SKM-1 treated with dmso at 0.1 percent for 144 hours (cell line): ENCODE measurements at regions not wholly inside any gene's neighbourhood (a gene's known extent, or its start where the extent isn't known, plus 50 kb on each side); places are given as distances from the start of the nearest gene placed in this dataset.

Experiments used
- DNase-seq: peaks from one replicate; lab custom pipeline; 2025; ENCODE audit not compliant: unreplicated experiment; lab: John Stamatoyannopoulos, UW

DNA sequence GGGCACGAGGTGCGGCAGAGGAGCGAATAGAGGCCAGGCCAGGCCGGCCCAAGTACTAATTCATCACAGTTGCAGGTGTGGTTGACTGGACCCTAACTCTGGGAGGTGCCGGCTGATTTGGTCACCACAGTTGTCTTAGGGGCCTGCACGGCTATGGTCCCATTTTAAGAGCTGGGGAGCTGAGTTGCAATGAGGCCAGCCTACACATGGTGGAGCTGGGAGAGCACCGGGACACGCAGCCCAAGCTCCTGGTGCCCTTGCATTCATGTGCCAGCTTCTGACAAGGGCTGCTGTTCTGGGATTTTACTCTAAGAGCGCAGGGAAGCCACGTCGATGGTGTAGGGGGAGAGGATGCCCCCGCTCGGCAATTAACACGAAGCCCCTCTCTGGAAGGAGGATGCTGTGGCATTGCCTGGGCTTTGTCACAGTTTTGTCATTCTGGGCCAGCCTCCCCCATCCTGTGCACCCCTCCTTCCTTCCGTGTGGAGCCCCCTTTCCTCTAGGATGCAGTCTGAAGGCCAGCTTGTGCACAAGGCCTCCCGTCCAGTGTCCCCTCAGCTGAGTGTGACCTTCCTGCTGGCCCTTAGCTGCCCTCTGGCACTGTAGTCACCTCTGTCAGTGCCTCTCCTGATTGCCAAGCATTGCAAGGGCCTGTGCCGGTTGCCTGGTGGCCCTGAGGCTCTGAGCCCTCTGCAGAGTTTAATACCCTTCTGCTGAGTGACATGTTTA lies 109.4 kb upstream of the C1QTNF9B start:
- no peak for DNase-seq

DNA sequence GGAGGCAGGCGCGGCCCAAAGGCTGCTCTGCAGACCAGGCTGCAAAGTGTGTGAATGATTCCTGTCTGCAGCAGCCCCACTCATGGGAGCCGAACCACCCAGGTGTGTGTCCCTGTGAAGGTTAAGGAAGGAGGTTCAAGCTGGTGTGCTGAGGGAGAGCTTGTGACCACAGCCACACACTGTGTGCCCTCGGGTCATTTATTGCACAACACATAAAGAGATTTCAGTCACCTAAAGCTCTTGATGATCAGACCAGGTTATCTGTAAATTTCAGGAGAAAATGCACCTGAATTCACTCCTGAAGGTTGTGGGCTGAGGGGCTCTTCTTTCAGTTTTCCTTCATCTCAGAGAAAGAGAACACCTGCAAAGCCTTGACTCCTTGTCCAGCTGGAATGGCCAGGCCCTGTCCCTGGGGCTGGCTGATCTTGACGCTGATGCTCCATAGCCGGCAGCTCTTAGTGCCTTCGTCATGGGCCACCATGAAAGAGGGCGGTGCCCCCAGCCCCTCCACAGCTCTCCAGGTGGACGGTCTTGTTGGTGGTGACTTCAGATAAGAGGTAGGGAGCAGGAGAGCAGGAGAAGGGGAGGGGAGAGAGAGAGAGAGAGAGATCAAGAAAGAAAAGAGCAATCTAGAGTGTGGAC lies 110.8 kb upstream of the C1QTNF9B start:
- no peak for DNase-seq

DNA sequence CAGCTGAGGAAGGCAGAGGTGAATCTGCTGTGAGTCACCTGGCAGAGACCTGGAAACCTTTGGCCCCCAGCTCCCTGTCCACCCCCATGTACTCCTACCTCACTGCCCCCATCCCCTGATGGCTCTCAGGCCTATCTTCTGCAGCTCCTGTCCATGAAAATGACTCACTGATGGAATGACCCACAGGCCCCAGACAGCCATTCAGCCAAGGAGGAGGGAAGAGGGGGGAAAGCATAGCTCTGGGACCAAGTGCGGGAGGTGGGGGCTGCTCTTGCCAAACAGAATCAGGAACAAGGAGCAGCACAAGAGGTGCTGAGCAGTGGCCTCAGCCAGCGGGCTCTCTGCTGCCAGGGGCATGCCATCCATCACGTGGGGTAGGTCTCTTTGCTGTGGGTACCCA lies 111.4 kb upstream of the C1QTNF9B start:
- DNase-seq = no peak

DNA sequence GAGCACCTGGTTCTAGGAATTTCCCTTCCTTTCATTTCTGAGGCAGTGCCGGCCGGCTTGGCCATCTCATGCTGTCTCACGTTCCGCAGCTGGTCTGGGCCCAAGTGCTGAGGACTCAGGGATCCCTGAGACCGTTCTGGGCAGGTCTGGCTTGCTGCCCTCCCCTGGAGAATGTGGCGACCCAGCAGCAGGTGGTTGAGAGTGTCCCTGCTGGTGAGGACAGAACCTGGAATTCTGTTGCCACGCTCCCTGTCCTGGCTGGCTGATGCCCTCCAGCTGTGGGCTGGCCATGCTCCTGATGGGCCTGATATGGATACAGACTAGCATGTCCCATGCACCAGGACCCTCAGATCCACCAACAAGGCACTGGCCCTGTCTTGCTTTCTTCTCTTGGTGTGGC lies 114.0 kb upstream of the C1QTNF9B start:
- no peak for DNase-seq

DNA sequence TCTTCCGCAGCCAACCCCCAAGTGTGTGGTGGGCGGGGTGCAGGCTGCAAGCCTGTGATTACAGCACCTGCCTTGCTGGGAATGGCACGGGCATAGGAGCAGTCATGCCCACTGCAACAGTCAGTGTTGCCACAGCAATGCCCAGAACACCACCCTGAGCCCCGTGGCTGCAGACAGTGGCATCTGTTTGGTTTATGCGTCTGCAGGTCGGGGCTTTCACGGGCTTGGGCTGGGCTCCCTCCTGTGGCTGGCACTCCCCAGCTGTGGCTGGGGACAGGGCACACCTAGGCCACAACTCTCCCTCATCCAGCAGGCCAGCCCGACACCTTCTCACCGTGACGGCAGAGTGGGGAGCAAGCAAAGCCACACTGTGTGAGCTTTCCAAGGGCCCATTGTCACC lies 115.3 kb upstream of the C1QTNF9B start:
- DNase-seq = no peak

DNA sequence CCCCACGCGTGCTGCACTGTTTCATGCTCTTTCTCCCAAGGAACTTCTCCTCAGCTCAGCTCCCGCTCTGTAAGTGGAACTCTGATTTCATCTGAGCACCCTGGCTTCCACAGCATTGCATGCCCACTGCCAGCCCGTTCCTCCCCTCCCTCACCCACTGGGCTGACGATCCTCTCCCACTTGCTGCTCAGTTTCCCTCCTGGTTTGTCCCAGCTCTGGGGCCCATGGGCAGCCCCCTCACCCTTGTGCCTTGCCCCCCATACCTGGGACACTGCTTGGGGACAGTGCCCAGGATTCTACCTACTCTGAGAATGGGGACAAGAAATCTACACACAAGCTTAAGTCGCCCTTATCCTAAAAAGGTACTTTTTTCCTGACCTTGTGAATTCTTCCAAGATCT lies 115.9 kb upstream of the C1QTNF9B start:
- no peak for DNase-seq

DNA sequence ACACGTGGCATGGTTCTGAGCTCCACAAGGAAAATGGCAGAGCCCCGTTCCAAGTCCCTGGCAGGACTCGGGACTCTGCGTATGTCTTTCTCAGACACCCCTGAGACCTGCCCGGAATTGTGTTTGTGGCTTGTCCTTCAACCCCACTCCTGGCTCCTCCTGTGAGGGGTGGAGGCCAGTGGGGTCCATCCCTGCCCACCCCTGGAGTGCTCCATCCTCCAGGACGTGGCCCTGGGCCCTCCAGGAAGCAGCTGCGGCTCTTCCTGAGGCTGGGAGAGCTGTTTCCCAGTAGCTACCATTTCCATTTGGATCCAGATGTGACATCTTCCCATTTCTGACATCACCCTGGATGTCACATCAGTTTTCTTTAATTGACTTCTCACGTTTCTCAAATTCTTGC lies 118.7 kb upstream of the C1QTNF9B start:
- DNase-seq = no peak

DNA sequence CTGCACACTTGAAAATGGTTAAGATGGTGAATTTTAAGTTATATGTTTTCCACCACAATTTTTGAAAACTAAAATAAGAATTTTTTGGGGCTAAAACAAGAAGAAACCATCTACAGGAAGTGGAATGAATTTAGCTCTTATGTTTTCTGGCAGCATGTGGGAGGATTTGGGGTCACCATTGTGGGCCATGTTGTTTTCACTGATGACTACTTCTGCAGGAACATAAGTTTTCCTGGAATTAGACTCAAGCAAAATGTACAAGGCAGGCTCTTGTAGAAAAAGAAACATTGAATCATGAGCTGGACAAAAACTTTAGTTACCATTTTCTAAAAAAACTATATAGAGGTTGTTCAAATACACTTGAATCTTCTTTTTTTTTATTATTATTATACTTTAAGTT lies 125.3 kb upstream of the C1QTNF9B start:
- no peak for DNase-seq

DNA sequence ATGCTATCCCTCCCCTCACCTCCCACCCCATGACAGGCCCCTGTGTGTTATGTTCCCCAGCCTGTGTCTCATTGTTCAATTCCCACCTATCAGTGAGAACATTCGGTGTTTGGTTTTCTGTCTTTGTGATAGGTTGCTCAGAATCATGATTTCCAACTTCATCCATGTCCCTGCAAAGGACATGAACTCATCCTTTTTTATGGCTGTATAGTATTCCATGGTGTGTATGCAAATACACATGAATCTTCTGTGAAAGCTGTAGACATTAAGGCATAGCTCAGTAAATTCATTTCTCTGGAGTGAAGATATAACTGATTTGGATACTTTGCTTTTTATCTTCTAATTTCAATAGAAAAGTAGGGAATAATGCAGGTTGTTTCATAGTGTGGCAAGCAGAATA lies 125.8 kb upstream of the C1QTNF9B start:
- DNase-seq = no peak

DNA sequence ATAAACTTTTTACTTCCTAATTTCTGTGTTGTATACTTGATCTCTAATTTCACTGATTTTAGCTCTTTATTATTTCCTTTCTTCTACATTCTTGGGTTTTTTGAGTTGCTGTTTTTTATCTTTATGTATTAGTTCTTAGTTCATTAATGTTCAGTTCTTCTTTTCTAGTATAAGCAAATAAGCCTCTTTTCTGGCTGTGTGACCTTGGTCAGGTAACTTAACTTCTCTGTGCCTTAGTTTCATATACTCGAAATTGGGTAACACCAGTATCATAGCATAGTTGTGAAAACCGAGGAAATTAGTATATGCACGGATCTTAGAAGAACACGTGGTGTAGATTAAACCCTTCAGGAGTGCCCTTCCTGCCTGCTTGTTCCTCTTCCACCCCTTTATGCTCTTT lies 130.2 kb upstream of the C1QTNF9B start:
- DNase-seq = no peak

DNA sequence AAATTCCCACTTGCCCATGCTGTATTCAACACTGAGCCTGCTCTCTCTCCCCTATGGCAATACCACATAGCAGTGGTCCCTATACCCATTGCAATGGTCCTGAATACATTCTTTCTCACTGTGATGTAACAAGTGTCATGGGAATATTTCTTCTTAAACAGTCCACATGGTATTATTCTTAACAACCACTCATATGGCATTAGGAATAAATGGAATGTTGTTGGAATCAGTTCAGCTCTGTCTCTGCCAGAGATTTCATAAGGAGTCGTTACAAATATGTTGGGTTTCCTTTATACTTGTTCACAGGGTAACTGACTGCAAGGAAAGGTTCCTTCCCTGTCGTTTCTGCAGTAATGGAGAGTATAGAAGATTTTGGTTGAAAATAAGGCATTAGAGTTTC lies 128.3 kb upstream of the SPATA13 start:
- no peak for DNase-seq

DNA sequence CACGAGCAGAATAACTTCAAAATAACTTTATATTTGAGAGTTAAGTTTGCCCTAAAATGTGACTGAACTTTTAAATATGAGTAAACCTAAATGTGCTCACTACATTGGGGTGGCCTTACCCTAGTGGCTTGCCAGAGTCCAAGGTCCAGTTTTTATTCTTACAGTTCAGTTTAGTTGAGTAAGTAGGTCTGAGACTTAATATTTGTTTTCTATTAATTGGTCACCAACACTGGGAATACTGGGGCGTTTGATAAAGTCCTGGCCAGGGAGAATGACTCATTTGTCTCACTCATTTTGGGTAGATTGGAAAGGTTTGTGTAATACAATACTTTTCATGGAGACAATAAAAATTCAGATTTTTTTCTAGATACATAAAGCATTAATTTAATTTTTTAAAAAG lies 127.8 kb upstream of the SPATA13 start:
- DNase-seq = no peak

DNA sequence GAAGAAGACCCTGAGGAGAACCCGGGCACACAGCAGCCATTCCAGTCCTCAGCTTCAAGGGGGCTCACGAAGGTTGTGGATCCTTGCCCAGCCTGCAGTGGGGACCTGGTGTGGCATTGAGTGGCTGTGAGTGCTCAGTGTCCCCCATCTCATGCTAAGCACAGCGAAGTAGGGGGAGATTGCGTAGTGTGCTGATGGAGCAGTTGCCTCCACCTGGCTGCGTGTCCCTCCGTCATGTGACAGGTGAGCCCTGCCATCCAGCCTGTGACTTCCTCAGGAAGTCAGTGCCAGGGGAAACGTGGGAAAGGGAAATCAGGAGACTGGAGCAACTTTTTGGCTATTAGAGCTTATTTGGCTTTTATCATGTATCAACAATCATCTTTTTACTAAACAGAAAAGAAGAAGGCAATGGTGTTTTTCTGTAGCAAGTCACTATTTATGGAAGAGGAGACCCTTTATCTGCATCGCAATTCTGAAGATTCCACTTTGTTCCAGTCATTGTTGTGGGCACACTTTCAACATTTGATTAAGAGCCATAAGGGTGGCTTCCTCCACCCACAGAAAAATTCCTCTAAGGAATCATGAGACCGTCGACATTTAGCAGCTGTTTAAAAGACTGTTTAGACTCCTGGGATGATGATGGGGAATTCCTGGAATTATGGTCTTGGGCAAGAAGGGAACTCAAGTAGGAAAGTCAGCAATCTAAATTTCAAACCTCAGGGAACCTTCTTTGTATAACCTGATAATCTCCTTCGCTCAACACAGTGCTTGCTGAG lies 126.8 kb upstream of the SPATA13 start:
- DNase-seq = no peak

DNA sequence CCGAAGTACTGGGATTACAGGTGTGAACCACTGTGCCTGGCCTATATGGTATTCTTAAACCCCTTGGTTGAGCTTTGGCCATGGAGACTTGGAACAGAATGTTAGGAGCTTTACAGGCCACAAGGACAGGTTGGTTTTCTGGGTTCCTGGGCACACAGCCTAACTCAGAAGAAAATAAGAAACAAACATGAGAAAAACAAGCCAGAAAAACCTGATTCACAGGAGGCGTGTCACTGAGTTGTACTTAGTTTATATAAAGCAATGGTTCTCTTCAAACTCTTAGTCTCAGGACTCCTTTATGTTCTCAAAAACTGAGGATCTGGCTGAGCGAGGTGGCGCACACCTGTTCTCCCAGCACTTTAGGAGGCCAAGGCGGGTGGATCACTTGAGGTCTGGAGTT lies 125.1 kb upstream of the SPATA13 start:
- no peak for DNase-seq

DNA sequence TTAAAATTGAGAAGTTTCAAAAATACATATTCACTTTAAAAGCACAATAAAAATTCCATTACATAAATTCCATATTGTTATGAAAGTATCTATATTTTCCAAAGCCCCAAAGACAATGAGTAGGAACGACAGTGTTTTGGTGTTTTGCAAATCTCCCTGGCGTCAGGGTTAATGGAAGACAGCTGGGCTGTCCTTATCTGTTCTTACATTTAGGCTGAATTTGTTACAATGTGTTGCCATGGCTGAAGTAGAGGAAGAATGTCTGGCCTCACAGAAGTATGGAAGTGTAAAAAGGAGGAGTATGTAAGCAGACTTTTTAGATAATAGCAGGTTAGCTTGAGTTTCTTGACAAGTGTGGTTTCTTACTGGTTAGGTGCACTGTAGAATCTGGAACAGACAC lies 124.4 kb upstream of the SPATA13 start:
- DNase-seq = no peak

DNA sequence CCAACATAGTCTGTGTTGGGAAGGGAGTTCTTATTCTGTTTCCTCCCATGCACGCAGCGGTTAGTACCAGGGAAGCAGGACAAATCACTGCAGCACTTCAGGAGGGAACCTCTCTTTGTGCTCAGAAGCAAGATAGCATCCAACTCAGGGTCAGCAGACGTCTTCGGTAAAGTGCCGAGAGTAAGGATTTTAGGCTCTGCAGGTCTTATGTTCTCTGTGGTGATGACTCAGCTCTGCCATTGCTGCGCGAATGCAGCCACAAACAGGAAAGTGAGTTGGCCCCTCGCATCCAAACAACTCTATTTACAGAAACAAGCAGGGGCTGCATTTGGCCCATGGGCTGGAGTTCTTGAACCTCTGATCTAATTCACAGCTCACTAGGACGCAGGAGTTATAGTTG lies 122.1 kb upstream of the SPATA13 start:
- DNase-seq = no peak

DNA sequence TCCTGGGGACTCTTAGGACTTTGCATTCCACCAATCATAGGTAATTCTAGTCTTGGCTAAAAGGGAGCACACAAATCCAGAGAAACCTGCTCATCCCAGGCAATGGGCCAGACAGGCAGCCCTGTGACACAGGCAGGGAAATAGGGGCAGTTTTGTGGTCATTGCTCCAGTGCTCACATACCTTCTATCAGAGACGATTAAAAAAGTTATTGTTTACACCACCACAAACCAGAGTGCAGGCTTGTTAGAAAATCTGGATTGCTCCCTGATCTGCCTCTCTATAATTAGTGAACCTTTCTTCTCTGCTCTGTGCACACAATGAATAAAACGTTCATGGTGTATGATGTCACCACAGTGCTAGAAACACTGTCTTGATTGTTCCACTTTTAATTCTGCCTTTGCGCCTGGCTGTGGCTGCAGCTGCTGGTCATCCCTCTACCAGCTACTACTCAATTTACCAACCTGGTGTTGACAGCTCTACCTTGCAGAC lies 121.6 kb upstream of the SPATA13 start:
- no peak for DNase-seq

DNA sequence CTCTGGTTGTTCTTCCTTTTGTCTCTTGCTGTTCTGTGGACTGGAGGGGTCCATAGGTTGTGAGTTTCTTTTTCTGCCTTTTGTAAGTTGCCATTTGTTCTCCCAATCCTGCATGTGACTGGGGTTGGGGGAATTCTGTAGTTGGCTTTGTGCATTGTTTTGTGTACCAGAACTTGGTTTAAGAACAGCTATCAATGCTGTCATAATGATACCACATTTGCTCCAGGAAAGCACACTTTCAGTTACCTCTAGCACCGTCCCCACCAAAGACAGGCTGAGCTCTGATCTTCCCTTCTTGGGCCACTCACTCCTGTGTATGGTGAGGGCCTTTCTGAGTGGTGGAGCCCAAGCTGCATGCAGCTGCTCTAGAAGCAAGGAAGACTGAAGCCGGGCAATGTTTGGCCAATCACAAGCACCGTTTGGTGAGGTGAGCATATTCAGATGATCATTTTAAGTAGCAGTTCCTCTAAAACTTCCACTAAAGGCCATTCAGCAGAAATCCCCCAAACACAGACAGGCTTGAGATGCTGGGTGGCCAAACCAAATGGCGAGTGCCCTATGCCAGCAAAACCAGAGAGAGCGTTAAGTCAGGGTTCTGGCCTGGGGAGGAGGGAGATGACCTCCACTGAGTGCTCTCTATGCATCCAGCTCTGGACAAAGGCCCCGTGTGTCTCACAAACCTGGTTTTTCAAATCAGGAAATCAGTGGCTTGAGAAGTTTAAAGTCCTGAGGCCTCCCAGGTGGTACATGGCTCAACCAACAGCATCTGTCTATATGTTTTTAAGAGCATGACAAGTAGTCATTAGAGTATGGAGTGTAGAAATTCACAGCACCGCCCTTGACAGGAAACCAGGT lies 120.7 kb upstream of the SPATA13 start:
- no peak for DNase-seq

DNA sequence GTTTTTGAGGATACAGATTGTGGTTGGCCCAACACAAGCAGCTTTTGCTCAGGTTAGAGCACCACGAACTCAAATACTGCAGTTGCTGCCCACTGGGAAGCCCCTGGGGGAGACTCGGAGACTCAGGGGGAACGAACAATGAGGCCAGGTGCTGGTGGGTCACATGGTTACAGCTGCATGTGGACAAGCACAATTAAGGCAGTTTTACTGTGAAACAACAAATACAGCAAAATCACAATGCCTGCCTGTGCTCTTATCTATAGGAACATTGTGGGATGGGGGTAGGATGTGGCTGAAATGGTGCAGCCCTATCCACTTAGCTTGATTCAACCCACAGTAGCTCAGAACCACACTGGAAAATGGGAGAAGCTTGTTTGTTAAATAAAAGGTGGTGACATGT lies 119.7 kb upstream of the SPATA13 start:
- DNase-seq = no peak

DNA sequence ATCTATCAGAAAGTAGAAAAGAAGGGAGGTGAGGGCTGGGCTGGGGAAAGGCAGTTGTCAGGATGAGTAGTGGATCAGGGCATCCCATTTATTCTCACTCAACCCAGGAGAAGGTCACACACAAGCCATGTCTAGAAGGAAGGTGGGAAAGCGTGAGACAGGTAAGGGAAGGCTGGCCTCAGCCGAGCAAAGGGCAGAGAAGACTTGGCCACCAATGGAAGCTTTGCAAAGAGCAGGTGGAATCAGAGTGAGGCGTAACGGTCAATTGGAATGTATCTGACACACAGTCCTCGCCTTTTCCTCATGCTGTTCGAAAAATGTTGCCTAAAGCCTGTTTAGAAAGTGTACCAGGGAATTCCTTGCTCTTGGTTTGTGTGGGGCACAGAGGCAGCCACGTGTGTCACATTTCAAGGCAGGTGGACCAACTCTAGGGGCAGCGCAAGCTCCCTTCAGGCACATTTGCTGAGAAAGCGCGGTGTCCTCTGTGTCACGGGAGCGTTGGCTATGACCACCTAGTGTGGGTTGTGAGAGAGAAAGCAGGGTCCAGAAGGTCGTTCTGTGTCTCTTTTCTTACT lies 118.8 kb upstream of the SPATA13 start:
- DNase-seq = no peak
